HFFc6 (cell line): ENCODE measurements at regions not wholly inside any gene's neighbourhood (a gene's known extent, or its start where the extent isn't known, plus 50 kb on each side); places are given as distances from the start of the nearest gene placed in this dataset.
"Not testable (repeated sequence)": the region's sequence is repeated elsewhere in the genome, so short reads cannot be mapped to it uniquely, and the experiment has no call there.

Experiments used
- DNase-seq: peaks from one replicate; pipeline ENCODE4 v3.0.0-alpha.2; 2018
- H3K27ac Mint-ChIP-seq: 2 replicates; pipeline ENCODE4 v1.8.0; 2020; ENCODE audit warnings: mild to moderate bottlenecking, mixed read lengths
- H3K27me3 Mint-ChIP-seq: 2 replicates; pipeline ENCODE4 v1.8.0; 2021; ENCODE audit warnings: mild to moderate bottlenecking, moderate library complexity, mixed read lengths; ENCODE audit not compliant: insufficient read depth
- H3K36me3 Mint-ChIP-seq: 2 replicates; pipeline ENCODE4 v1.8.0; 2021; ENCODE audit warnings: low read depth, mixed read lengths
- H3K4me1 Mint-ChIP-seq: 2 replicates; pipeline ENCODE4 v1.8.0; 2020; ENCODE audit warnings: low read depth, mixed read lengths
- H3K4me3 Mint-ChIP-seq: 2 replicates; pipeline ENCODE4 v1.8.0; 2020; ENCODE audit warnings: mild to moderate bottlenecking, moderate library complexity, mixed read lengths
- H3K9me3 Mint-ChIP-seq: 2 replicates; pipeline ENCODE4 v1.8.0; 2020; ENCODE audit warnings: mild to moderate bottlenecking, mixed read lengths
- CTCF ChIP-seq: fragments of 200-600 bp; sonication (generic); IDR thresholded peaks from 2 replicates; pipeline ENCODE4 v1.5.0; 2021; ENCODE audit warnings: antibody characterized with exemption, mild to moderate bottlenecking

GRCh38 chr2:101645886-101646285 is 51.6 kb upstream of the MAP4K4 start:
- H3K27ac Mint-ChIP-seq, H3K4me1 Mint-ChIP-seq: not testable (repeated sequence)

GRCh38 chr2:101644842-101645383 is 52.6 kb upstream of the MAP4K4 start:
- no peaks in the 10 kb centered on the region for H3K4me1 Mint-ChIP-seq
- H3K27ac Mint-ChIP-seq: no peak overlapping the region
- no peaks in the 10 kb centered on the region for H3K36me3 Mint-ChIP-seq
- peaks cover 4% of the 10 kb centered on the region; the same call in 1 of the 2 replicates for H3K27me3 Mint-ChIP-seq
- no peak overlapping the region for H3K4me3 Mint-ChIP-seq
- TF ChIP-seq CTCF: no peak
- no peak for DNase-seq
- no peaks in the 10 kb centered on the region for H3K9me3 Mint-ChIP-seq

More at GRCh38 chr2:101645886-101646285, 51.6 kb upstream of the MAP4K4 start:
- not testable (repeated sequence) for H3K9me3 Mint-ChIP-seq, H3K36me3 Mint-ChIP-seq, DNase-seq, H3K4me3 Mint-ChIP-seq, H3K27me3 Mint-ChIP-seq

GRCh38 chr2:101643004-101643524 is 54.4 kb upstream of the MAP4K4 start:
- H3K36me3 Mint-ChIP-seq: no peaks in the 10 kb centered on the region
- H3K4me3 Mint-ChIP-seq: no peak overlapping the region
- no peak for DNase-seq
- H3K27me3 Mint-ChIP-seq: peaks cover 6% of the 10 kb centered on the region
- no peak overlapping the region for H3K27ac Mint-ChIP-seq
- TF ChIP-seq CTCF: no peak
- H3K9me3 Mint-ChIP-seq: no peaks in the 10 kb centered on the region
- no peaks in the 10 kb centered on the region for H3K4me1 Mint-ChIP-seq

GRCh38 chr2:101638817-101639605 is 58.5 kb upstream of the MAP4K4 start:
- no peak overlapping the region for H3K4me3 Mint-ChIP-seq
- no peak for TF ChIP-seq CTCF
- no peaks in the 10 kb centered on the region for H3K9me3 Mint-ChIP-seq
- peaks cover 11% of the 10 kb centered on the region for H3K27me3 Mint-ChIP-seq
- DNase-seq: no peak
- no peaks in the 10 kb centered on the region for H3K36me3 Mint-ChIP-seq
- no peaks in the 10 kb centered on the region for H3K4me1 Mint-ChIP-seq
- H3K27ac Mint-ChIP-seq: no peak overlapping the region

GRCh38 chr2:101638181-101638711 is 59.3 kb upstream of the MAP4K4 start:
- no peaks in the 10 kb centered on the region for H3K36me3 Mint-ChIP-seq
- H3K4me1 Mint-ChIP-seq: no peaks in the 10 kb centered on the region
- H3K27ac Mint-ChIP-seq: no peak overlapping the region
- DNase-seq: no peak
- no peak for TF ChIP-seq CTCF
- H3K9me3 Mint-ChIP-seq: no peaks in the 10 kb centered on the region
- H3K27me3 Mint-ChIP-seq: peaks cover 12% of the 10 kb centered on the region
- no peak overlapping the region for H3K4me3 Mint-ChIP-seq
